ENCODE measurements at regions not wholly inside any gene's neighbourhood (a gene's known extent, or its start where the extent isn't known, plus 50 kb on each side); places are given as distances from the start of the nearest gene placed in this dataset.
"Not testable (repeated sequence)": the region's sequence is repeated elsewhere in the genome, so short reads cannot be mapped to it uniquely, and the experiment has no call there.

GRCh38 chr1:98286656-98287055 lies 365.8 kb upstream of the DPYD start:
- no peak for TF ChIP-seq CTCF (IDR thresholded peaks at IDR 0.05)
- no peaks in the 10 kb centered on the region for H3K9me3 ChIP-seq
- ATAC-seq (no peak), DNase-seq (no peak)
- no peaks in the 10 kb centered on the region for H3K27me3 ChIP-seq
- no peak overlapping the region for H3K4me3 ChIP-seq
- no peaks in the 10 kb centered on the region for H3K36me3 ChIP-seq
- no peak overlapping the region for H3K27ac ChIP-seq
- H3K4me1 ChIP-seq: no peaks in the 10 kb centered on the region
- intact Hi-C loops (cut with DNase I): no loop called here

GRCh38 chr1:98285286-98285685 lies 364.5 kb upstream of the DPYD start:
- H3K4me3 ChIP-seq; DNase-seq; H3K27me3 ChIP-seq; H3K36me3 ChIP-seq; ATAC-seq; intact Hi-C loops (cut with DNase I); H3K4me1 ChIP-seq; H3K9me3 ChIP-seq; H3K27ac ChIP-seq: not testable (repeated sequence)

DNA sequence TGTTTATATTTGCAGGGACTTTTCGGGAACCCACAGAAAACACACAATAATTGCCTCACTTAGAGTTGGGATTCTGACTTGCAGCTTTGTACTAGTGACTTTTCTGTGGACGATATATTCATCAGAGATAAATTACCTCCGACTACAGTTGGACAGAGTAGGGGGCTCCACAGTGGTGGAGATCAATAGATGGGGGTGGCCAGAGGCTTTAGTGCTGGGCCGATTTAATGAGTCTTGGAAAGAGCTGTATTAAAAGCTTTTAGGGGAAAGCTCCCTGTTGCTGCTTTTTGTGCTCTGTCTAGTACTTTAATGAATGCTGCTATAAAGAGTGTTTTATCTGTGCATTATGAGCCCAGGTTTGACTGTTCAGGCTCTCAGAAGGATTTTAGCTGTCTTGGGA lies 359.2 kb upstream of the DPYD start:
- Histone ChIP-seq H3K4me3 (no peak overlapping the region), H3K36me3 (no peaks in the 10 kb centered on the region), H3K27me3 (no peaks in the 10 kb centered on the region), H3K9me3 (no peaks in the 10 kb centered on the region), H3K4me1 (no peaks in the 10 kb centered on the region), H3K27ac (no peak overlapping the region)
- DNase-seq (no peak), ATAC-seq (no peak)
- intact Hi-C loops (cut with DNase I): no loop called here
- TF ChIP-seq CTCF (IDR thresholded peaks at IDR 0.05): no peak

- no peaks in the 10 kb centered on the region for H3K27me3 ChIP-seq
- H3K4me1 ChIP-seq: no peaks in the 10 kb centered on the region
- ATAC-seq (no peak), DNase-seq (no peak)
- no peaks in the 10 kb centered on the region for H3K36me3 ChIP-seq
- intact Hi-C loops (cut with DNase I): no loop called here
- no peak overlapping the region for H3K27ac ChIP-seq
- no peak overlapping the region for H3K4me3 ChIP-seq
- no peak for TF ChIP-seq CTCF (IDR thresholded peaks at IDR 0.05)
- H3K9me3 ChIP-seq: no peaks in the 10 kb centered on the region
Observed at GRCh38 chr1:98278055-98278454, 357.2 kb upstream of the DPYD start.

DNA sequence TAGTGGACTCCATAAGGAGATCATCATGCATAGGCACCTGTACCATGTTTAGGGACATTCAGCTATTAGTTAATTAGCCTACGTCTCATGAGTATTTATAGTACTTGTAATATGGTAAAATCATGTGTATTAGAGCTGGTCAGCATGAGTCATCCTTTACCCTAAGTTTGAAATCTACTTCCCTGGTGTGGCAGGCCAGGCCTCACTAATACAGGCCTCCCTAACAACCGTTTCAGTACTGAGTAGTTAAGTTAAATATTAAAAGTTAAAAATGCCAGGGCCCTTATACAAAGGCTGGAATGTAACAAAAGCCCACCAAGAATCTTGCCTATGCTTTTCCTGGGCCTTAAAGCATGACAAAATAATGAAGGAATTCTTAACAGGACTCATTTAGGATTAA lies 356.3 kb upstream of the DPYD start:
- ATAC-seq (no peak), DNase-seq (no peak)
- Histone ChIP-seq H3K27me3 (no peaks in the 10 kb centered on the region), H3K4me3 (no peak overlapping the region), H3K9me3 (no peaks in the 10 kb centered on the region), H3K36me3 (no peaks in the 10 kb centered on the region), H3K4me1 (no peaks in the 10 kb centered on the region), H3K27ac (no peak overlapping the region)
- intact Hi-C loops (cut with DNase I): no loop called here
- TF ChIP-seq CTCF (IDR thresholded peaks at IDR 0.05): no peak

- Histone ChIP-seq H3K4me1 (no peaks in the 10 kb centered on the region), H3K27ac (no peak overlapping the region), H3K36me3 (no peaks in the 10 kb centered on the region), H3K27me3 (no peaks in the 10 kb centered on the region), H3K9me3 (no peaks in the 10 kb centered on the region), H3K4me3 (no peak overlapping the region)
- ATAC-seq (no peak), DNase-seq (no peak)
- TF ChIP-seq CTCF (IDR thresholded peaks at IDR 0.05): no peak
- intact Hi-C loops (cut with DNase I): no loop called here
Observed at GRCh38 chr1:98276514-98276913, 355.7 kb upstream of the DPYD start.
